ENCODE measurements at regions not wholly inside any gene's neighbourhood (a gene's known extent, or its start where the extent isn't known, plus 50 kb on each side); places are given as distances from the start of the nearest gene placed in this dataset.

GRCh38 chr13:67696775-67697174 lies 466.6 kb upstream of the PCDH9 start:
- Histone ChIP-seq H3K9ac (ENCODE audit: insufficient read length, low read depth) (no peak overlapping the region), H3K4me3 (ENCODE audit: insufficient read length, low read depth) (no peak overlapping the region), H3K9me3 (ENCODE audit: insufficient read depth, low read length) (no peaks in the 10 kb centered on the region), H3K27me3 (ENCODE audit: insufficient read depth, insufficient read length) (no peaks in the 10 kb centered on the region), H3K36me3 (ENCODE audit: insufficient read depth, insufficient read length, low read length) (no peaks in the 10 kb centered on the region), H3K4me1 (ENCODE audit: insufficient read depth, insufficient read length) (no peaks in the 10 kb centered on the region)
- TF ChIP-seq YY1 (IDR thresholded peaks at IDR 0.05; ENCODE audit: insufficient read depth, insufficient read length): no peak
- TF ChIP-seq SUZ12 (IDR thresholded peaks at IDR 0.05; ENCODE audit: extremely low read depth, insufficient read depth, insufficient read length): no peak
- no peak for TF ChIP-seq ZNF274 (IDR thresholded peaks at IDR 0.05; ENCODE audit: low read depth, low read length)
- no peak for DNase-seq (ENCODE audit: low read depth, low spot score)

- TF ChIP-seq YY1 (IDR thresholded peaks at IDR 0.05; ENCODE audit: insufficient read depth, insufficient read length) (no peak), ZNF274 (IDR thresholded peaks at IDR 0.05; ENCODE audit: low read depth, low read length) (no peak), SUZ12 (IDR thresholded peaks at IDR 0.05; ENCODE audit: extremely low read depth, insufficient read depth, insufficient read length) (no peak)
- H3K27me3 ChIP-seq (ENCODE audit: insufficient read depth, insufficient read length): no peaks in the 10 kb centered on the region
- H3K4me3 ChIP-seq (ENCODE audit: insufficient read length, low read depth): no peak overlapping the region
- no peaks in the 10 kb centered on the region for H3K36me3 ChIP-seq (ENCODE audit: insufficient read depth, insufficient read length, low read length)
- DNase-seq (ENCODE audit: low read depth, low spot score): no peak
- H3K9me3 ChIP-seq (ENCODE audit: insufficient read depth, low read length): no peaks in the 10 kb centered on the region
- no peaks in the 10 kb centered on the region for H3K4me1 ChIP-seq (ENCODE audit: insufficient read depth, insufficient read length)
- no peak overlapping the region for H3K9ac ChIP-seq (ENCODE audit: insufficient read length, low read depth)
Observed at GRCh38 chr13:67664502-67664901, 434.4 kb upstream of the PCDH9 start.

GRCh38 chr13:67662997-67663396 lies 432.9 kb upstream of the PCDH9 start:
- Histone ChIP-seq H3K4me1 (ENCODE audit: insufficient read depth, insufficient read length) (no peaks in the 10 kb centered on the region), H3K27me3 (ENCODE audit: insufficient read depth, insufficient read length) (no peaks in the 10 kb centered on the region), H3K9me3 (ENCODE audit: insufficient read depth, low read length) (no peaks in the 10 kb centered on the region), H3K9ac (ENCODE audit: insufficient read length, low read depth) (no peak overlapping the region), H3K4me3 (ENCODE audit: insufficient read length, low read depth) (no peak overlapping the region), H3K36me3 (ENCODE audit: insufficient read depth, insufficient read length, low read length) (no peaks in the 10 kb centered on the region)
- no peak for DNase-seq (ENCODE audit: low read depth, low spot score)
- TF ChIP-seq YY1 (IDR thresholded peaks at IDR 0.05; ENCODE audit: insufficient read depth, insufficient read length): no peak
- TF ChIP-seq ZNF274 (IDR thresholded peaks at IDR 0.05; ENCODE audit: low read depth, low read length): no peak

- no peak for TF ChIP-seq SUZ12 (IDR thresholded peaks at IDR 0.05; ENCODE audit: extremely low read depth, insufficient read depth, insufficient read length)
- no peak for TF ChIP-seq ZNF274 (IDR thresholded peaks at IDR 0.05; ENCODE audit: low read depth, low read length)
- TF ChIP-seq YY1 (IDR thresholded peaks at IDR 0.05; ENCODE audit: insufficient read depth, insufficient read length): no peak
- H3K4me1 ChIP-seq (ENCODE audit: insufficient read depth, insufficient read length): no peaks in the 10 kb centered on the region
- no peak overlapping the region for H3K4me3 ChIP-seq (ENCODE audit: insufficient read length, low read depth)
- no peak overlapping the region for H3K9ac ChIP-seq (ENCODE audit: insufficient read length, low read depth)
- no peaks in the 10 kb centered on the region for H3K36me3 ChIP-seq (ENCODE audit: insufficient read depth, insufficient read length, low read length)
- H3K9me3 ChIP-seq (ENCODE audit: insufficient read depth, low read length): no peaks in the 10 kb centered on the region
- H3K27me3 ChIP-seq (ENCODE audit: insufficient read depth, insufficient read length): no peaks in the 10 kb centered on the region
- DNase-seq (ENCODE audit: low read depth, low spot score): no peak
Observed at GRCh38 chr13:67652887-67653286, 422.8 kb upstream of the PCDH9 start.

GRCh38 chr13:67651908-67652465 lies 421.9 kb upstream of the PCDH9 start:
- no peak for DNase-seq (ENCODE audit: low read depth, low spot score)
- Histone ChIP-seq H3K9me3 (ENCODE audit: insufficient read depth, low read length) (no peaks in the 10 kb centered on the region), H3K27me3 (ENCODE audit: insufficient read depth, insufficient read length) (no peaks in the 10 kb centered on the region), H3K4me1 (ENCODE audit: insufficient read depth, insufficient read length) (no peaks in the 10 kb centered on the region), H3K36me3 (ENCODE audit: insufficient read depth, insufficient read length, low read length) (no peaks in the 10 kb centered on the region), H3K4me3 (ENCODE audit: insufficient read length, low read depth) (no peak overlapping the region), H3K9ac (ENCODE audit: insufficient read length, low read depth) (no peak overlapping the region)
- TF ChIP-seq YY1 (IDR thresholded peaks at IDR 0.05; ENCODE audit: insufficient read depth, insufficient read length) (no peak), SUZ12 (IDR thresholded peaks at IDR 0.05; ENCODE audit: extremely low read depth, insufficient read depth, insufficient read length) (no peak), ZNF274 (IDR thresholded peaks at IDR 0.05; ENCODE audit: low read depth, low read length) (no peak)

GRCh38 chr13:67650471-67650870 lies 420.3 kb upstream of the PCDH9 start:
- H3K4me1 ChIP-seq (ENCODE audit: insufficient read depth, insufficient read length): no peaks in the 10 kb centered on the region
- no peak for DNase-seq (ENCODE audit: low read depth, low spot score)
- H3K9ac ChIP-seq (ENCODE audit: insufficient read length, low read depth): no peak overlapping the region
- H3K9me3 ChIP-seq (ENCODE audit: insufficient read depth, low read length): no peaks in the 10 kb centered on the region
- TF ChIP-seq SUZ12 (IDR thresholded peaks at IDR 0.05; ENCODE audit: extremely low read depth, insufficient read depth, insufficient read length): no peak
- TF ChIP-seq YY1 (IDR thresholded peaks at IDR 0.05; ENCODE audit: insufficient read depth, insufficient read length): no peak
- no peak for TF ChIP-seq ZNF274 (IDR thresholded peaks at IDR 0.05; ENCODE audit: low read depth, low read length)
- no peaks in the 10 kb centered on the region for H3K27me3 ChIP-seq (ENCODE audit: insufficient read depth, insufficient read length)
- H3K4me3 ChIP-seq (ENCODE audit: insufficient read length, low read depth): no peak overlapping the region
- H3K36me3 ChIP-seq (ENCODE audit: insufficient read depth, insufficient read length, low read length): no peaks in the 10 kb centered on the region

- H3K4me1 ChIP-seq (ENCODE audit: insufficient read depth, insufficient read length): no peaks in the 10 kb centered on the region
Observed at GRCh38 chr13:67645874-67646467, 415.8 kb upstream of the PCDH9 start.

More at GRCh38 chr13:67645874-67646467, 415.8 kb upstream of the PCDH9 start:
- no peaks in the 10 kb centered on the region for H3K36me3 ChIP-seq (ENCODE audit: insufficient read depth, insufficient read length, low read length)
- H3K9ac ChIP-seq (ENCODE audit: insufficient read length, low read depth): no peak overlapping the region
- no peaks in the 10 kb centered on the region for H3K9me3 ChIP-seq (ENCODE audit: insufficient read depth, low read length)
- no peak overlapping the region for H3K4me3 ChIP-seq (ENCODE audit: insufficient read length, low read depth)
- TF ChIP-seq ZNF274 (IDR thresholded peaks at IDR 0.05; ENCODE audit: low read depth, low read length): no peak
- no peak for TF ChIP-seq SUZ12 (IDR thresholded peaks at IDR 0.05; ENCODE audit: extremely low read depth, insufficient read depth, insufficient read length)
- no peak for TF ChIP-seq YY1 (IDR thresholded peaks at IDR 0.05; ENCODE audit: insufficient read depth, insufficient read length)
- no peaks in the 10 kb centered on the region for H3K27me3 ChIP-seq (ENCODE audit: insufficient read depth, insufficient read length)
- no peak for DNase-seq (ENCODE audit: low read depth, low spot score)
